HG02642 (cell line): ENCODE measurements at regions not wholly inside any gene's neighbourhood (a gene's known extent, or its start where the extent isn't known, plus 50 kb on each side); places are given as distances from the start of the nearest gene placed in this dataset.

ENCODE experiments used
- ATAC-seq: cut with Tn5 transposase; IDR thresholded peaks from one replicate; pipeline ENCODE4 v1.9.1; 2021; ENCODE audit warnings: mild to moderate bottlenecking; ENCODE audit not compliant: unreplicated experiment, poor library complexity

DNA sequence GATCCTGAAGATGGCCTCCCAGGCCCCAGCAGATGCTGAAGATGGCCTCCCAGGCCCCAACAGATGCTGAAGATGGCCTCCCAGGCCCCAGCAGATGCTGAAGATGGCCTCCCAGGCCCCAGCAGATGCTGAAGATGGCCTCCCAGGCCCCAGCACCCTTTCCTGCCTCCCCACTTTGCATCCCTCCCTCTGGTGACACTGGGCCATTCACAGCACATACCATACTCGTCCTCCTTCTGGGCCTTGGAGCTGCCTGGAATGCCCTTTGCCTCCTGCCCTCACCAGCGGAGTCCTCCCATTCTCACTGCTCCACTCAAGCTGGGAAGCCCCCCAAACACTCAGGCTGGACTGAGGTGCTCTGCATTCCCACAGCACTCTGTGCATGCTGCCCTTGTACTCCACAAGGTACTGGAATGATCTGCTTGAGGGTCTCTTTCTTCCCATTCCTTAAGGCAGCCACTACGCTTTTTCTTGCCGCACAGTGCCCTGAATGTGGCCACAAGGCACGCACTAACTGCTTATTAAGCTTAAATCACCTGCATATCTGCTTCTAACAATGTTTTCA is 550.0 kb downstream of the BNC2 start:
- no peak for ATAC-seq

- ATAC-seq, result no peak
Observed at GRCh38 chr9:16321461-16322119, 548.9 kb downstream of the BNC2 start.

DNA sequence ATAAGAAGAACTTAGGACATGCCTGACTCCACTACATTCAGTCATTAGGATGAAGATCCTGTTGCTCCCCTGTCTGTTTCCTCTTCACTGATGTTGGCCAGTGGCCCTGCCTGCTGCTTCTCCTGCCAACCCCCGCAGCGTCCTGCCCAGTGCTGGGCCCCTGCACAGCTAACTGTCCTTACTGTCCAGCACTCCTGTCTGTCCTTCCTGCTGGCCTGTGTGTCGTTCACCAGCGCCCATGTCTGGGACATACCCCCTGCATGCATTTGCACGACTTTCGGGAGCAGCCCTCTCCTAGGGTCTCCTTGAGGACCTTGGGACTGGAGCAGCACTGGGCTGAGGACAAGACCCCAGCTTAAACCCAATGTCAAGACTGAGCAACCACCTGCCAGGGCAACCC is 547.6 kb downstream of the BNC2 start:
- no peak for ATAC-seq

DNA sequence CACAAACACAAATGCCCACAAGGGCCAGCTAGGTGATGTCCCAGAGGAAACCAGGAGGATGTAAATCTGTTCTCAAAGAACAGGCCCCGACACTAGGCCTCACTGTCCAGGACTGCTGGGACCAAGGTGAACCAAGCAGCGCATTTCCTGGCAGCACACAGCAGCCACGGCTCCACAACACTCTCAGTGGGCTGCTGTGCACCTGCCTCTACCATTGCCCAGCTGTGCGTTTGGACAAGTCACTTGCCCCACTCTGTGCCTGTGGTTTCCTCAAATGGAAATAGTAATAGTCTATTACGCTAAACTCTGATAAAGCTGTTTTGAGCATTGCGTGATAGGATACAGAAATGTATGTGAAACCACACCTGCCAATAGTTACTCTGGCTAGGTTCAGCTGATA is 544.5 kb downstream of the BNC2 start:
- no peak for ATAC-seq

DNA sequence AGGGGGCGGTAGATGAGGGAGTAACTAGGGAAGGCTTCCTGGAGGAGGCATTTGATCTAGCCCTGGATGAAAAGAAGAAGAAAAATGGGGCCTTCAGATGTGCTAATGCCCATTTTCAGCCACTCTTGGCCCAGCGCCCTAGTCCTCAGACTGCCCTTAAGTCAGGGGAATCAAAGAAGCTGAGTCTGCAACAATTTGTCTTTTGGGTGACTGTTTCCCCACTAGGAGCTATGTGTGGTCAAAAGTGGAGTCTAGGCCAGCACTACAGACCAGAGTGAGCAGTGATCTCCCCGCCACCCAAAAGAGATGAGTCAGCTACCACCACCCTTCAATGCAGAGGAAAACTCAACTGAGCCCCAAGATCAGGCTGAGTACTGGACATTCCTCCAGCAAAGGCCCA is 542.1 kb downstream of the BNC2 start:
- no peak for ATAC-seq

DNA sequence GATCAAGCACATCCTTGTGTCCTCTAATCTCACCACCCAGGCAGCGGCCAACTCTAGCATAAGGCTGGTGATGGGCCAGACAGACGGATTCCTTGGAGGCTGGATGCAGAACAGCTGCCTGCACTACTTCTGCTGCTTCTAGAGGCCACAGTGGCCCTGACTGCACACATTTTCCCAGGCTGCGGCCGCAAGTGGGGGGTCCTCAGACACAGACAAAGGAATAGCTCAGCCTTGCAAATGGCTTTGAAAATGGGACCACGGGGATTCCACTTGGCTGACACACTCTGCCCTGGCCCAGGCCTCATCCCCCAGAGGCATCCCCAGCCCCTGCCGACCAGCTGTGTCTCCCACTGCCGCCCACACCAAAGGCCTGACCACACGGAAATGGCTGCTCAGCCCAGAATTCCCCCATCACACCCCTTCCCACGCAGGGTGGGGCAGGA is 540.8 kb downstream of the BNC2 start:
- no peak for ATAC-seq

DNA sequence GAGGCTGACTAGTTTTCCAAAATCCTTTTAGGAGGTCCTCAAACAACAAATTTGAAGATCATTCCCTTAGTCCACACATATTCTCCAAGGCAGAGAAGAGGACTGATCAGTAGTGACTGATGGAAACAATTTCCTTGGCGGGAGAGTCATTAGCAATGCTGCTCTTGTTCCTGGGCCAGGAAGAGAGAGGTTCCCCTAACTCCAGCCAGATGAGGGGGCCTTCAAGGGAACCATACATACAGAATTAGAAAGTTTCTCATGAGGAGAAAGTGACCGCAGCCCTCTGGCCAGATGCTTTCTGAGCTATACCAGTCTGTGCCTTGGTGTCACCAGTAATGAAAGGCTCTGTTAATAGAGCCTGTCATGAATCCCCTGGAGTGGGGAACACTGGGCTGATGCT is 539.4 kb downstream of the BNC2 start:
- no peak for ATAC-seq

DNA sequence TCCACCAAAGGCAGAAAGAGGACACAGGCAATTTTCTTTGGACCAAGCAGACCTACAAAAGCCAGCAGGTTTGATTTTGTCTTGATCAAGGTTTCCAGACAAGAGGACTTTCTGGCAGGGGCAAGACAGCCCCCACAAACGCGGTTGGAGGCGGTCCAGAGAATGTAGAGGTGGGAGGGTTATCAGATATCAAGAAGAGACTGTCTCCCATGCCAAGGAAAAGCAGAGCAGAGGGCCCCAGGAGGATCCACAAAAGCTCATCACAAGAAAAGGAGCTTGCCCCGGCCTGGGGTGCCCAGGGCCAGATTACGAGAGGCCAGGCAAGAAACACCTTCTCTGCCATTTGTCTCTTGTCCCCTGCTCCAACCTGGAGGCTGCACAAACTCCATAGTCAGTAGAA is 538.9 kb downstream of the BNC2 start:
- no peak for ATAC-seq

DNA sequence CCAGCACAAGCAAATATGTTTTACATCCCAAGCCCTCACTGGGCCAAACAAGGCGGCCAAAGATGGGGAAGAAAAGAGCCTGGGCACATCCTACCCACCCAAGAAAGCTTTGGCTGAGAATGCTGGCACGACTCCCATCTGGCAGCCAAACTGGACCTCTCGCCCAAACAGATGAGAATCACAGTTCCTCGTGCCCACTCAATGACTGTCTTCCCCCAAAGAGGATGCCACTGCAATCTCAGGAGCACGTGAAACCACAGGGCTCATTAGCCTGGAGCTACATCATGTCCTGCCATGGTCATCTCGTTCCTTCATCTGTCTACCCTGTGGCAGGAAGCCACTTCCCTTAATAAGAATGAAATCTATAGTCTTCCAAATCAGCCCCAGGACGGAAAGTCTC is 536.8 kb downstream of the BNC2 start:
- ATAC-seq, result no peak

DNA sequence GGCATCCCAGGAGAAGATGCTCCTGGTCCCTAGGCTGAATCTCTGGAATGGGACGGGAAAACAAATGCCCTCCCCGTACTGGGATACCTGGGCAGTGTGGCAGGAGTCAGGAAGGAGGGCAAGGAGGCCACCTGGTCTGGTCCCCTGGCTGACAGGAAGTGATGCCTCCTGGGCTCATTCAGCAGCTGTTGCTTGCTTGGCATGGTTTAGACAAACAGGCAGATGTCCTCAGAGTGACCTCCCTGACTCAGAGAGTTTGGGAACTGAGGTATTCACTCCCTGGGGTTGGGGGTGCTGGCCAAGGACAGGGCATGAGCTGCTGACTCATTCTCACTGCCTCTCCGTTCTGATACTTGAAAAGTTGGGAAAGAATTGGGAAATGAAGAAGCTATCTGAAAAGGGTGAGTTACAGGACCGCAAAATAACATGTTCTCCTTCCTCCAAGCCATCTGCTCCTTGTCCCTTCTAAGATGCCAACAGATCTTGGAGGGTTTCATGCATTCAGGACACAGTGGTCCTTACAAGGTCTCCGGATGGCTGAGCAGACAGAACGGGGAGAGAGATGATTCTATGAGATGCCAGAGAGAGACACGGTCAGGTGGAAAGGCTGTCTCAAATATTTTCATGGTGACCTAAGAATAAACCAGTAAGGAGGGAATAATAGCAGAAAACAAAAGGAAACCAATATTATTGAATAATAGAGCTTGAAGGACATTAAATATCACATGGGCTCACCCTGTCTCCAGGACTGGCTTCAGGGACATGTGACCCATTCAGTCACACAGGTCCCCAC is 534.5 kb downstream of the BNC2 start:
- no peak for ATAC-seq

- no peak for ATAC-seq
Observed at GRCh38 chr9:16336833-16337232, 533.6 kb downstream of the BNC2 start.

GRCh38 chr9:16337322-16338029 is 533.0 kb downstream of the BNC2 start:
- no peak for ATAC-seq

GRCh38 chr9:16341177-16341576 is 529.3 kb downstream of the BNC2 start:
- no peak for ATAC-seq

- ATAC-seq, result no peak
Observed at GRCh38 chr9:16342246-16343020, 528.0 kb downstream of the BNC2 start.

DNA sequence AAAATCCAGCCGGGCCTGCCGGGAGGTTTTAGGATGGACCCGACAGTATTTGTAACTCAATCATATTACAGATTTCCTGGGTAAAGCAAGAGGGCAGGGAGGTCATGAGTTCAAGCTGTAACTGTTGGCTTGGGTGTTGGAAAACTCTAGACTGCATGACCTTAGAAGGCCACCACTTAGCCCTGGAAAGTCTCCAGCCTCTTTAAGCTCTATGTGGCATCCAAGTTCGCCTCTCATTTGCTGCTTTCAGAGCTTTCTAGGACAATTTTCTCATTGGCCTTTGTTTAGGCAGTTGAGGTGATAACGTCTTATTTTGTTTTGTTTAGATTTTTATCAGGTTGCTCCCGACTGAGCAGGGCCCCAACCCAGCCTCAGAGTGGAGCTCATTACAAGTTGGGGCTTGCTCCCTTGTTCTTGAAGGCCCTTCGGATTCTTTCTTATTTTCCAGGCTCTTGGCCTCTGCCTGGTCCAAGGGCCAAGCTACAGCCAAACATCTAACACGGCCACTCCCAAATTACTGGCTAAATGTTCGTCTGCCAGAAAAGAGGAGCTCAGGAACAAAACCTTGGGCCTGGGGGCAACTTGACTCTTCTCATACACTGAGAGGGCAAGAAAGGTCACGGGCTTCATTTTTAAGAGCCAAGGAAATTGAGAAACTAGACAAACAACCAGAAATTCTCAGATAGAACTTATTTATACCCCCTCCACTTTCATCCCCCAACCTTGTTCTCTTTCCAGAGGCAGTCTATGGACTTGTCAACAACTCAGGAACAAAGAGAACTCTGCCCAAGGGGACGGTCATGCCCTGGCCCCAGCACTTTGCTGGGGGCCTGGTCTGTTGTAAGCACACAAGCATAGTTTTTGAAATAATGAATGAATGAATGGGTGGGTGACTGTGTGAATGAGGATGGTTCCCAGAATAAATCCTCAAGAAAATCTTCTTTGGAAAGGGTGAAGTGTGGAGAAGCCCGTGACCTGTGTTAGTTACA is 526.9 kb downstream of the BNC2 start:
- no peak for ATAC-seq

GRCh38 chr9:16344343-16344742 is 526.1 kb downstream of the BNC2 start:
- ATAC-seq, result no peak

- ATAC-seq, result no peak
Observed at GRCh38 chr9:16345902-16346301, 524.6 kb downstream of the BNC2 start.

DNA sequence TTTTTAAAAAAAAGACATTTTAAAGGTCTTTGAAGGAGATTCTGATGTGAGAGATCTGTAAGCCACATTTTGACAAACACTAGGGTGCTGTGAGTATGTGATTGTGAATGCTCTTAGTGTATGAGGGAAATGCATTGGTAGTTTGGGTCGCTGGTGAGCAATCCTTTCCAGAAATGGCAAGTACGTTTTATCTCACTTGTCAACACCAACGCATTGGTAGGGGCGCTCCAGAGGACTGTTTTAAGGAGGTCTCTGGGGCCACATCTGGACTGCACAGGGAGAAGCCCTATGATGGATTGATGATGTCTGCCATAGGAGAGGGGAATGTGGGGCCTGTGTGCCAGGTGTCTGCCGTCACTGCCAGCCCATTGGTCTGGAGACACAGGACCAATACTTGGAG is 522.6 kb downstream of the BNC2 start:
- ATAC-seq, result no peak

- ATAC-seq, result no peak
Observed at GRCh38 chr9:16348531-16348930, 521.9 kb downstream of the BNC2 start.
